GM19239 (cell line): ENCODE measurements at regions not wholly inside any gene's neighbourhood (a gene's known extent, or its start where the extent isn't known, plus 50 kb on each side); places are given as distances from the start of the nearest gene placed in this dataset.

ENCODE experiments used
- DNase-seq: peaks from one replicate; pipeline ENCODE4 v3.0.0; 2011; ENCODE audit warnings: low spot score; ENCODE audit not compliant: insufficient read length
- FAIRE-seq: peaks from 2 replicates; lab custom pipeline; 2011; peaks lifted over from hg19 to GRCh38; lab: Jason Lieb, UNC

GRCh38 chr18:47758000-47758399, 172.5 kb downstream of the SMAD2 start:
- FAIRE-seq (no peak), DNase-seq (no peak)

GRCh38 chr18:47756364-47757016, 174.0 kb downstream of the SMAD2 start:
- FAIRE-seq (peak; percentile 68), DNase-seq (peak; percentile 29)

- DNase-seq (no peak), FAIRE-seq (no peak)
Observed at GRCh38 chr18:47755102-47755456, 175.4 kb downstream of the SMAD2 start.

- FAIRE-seq: peak; percentile 81
- DNase-seq: peak; percentile 40
Observed at GRCh38 chr18:47754311-47755101, 176.0 kb downstream of the SMAD2 start.

- no peak for DNase-seq
- no peak for FAIRE-seq
Observed at GRCh38 chr18:47752796-47753645, 177.4 kb downstream of the SMAD2 start.

GRCh38 chr18:47750889-47751423, 179.5 kb downstream of the SMAD2 start:
- FAIRE-seq (no peak), DNase-seq (no peak)

GRCh38 chr18:47749600-47749973, 180.9 kb downstream of the SMAD2 start:
- FAIRE-seq: no peak
- DNase-seq: no peak

GRCh38 chr18:47748847-47749599, 181.4 kb downstream of the SMAD2 start:
- peak; percentile 88 for DNase-seq

GRCh38 chr18:47748093-47748796, 182.2 kb downstream of the SMAD2 start:
- FAIRE-seq: no peak

More at GRCh38 chr18:47748847-47749599, 181.4 kb downstream of the SMAD2 start:
- peak; percentile 74 for FAIRE-seq

GRCh38 chr18:47747260-47747795, 183.1 kb downstream of the SMAD2 start:
- DNase-seq: no peak
- FAIRE-seq: no peak

More at GRCh38 chr18:47748093-47748796, 182.2 kb downstream of the SMAD2 start:
- no peak for DNase-seq

- no peak for DNase-seq
- FAIRE-seq: no peak
Observed at GRCh38 chr18:47746615-47747014, 183.8 kb downstream of the SMAD2 start.

- FAIRE-seq (no peak), DNase-seq (no peak)
Observed at GRCh38 chr18:47745227-47745626, 185.2 kb downstream of the SMAD2 start.

- DNase-seq (no peak), FAIRE-seq (no peak)
Observed at GRCh38 chr18:47737956-47738355, 192.5 kb downstream of the SMAD2 start.

GRCh38 chr18:47737198-47737830, 193.1 kb downstream of the SMAD2 start:
- no peak for DNase-seq
- no peak for FAIRE-seq

GRCh38 chr18:47736376-47737140, 193.9 kb downstream of the SMAD2 start:
- FAIRE-seq (no peak), DNase-seq (no peak)

- no peak for DNase-seq
- FAIRE-seq: no peak
Observed at GRCh38 chr18:47735041-47735702, 195.3 kb downstream of the SMAD2 start.

- FAIRE-seq: no peak
- no peak for DNase-seq
Observed at GRCh38 chr18:47731276-47731675, 199.2 kb downstream of the SMAD2 start.
